ENCODE measurements at regions not wholly inside any gene's neighbourhood (a gene's known extent, or its start where the extent isn't known, plus 50 kb on each side); places are given as distances from the start of the nearest gene placed in this dataset.
"Not testable (repeated sequence)": the region's sequence is repeated elsewhere in the genome, so short reads cannot be mapped to it uniquely, and the experiment has no call there.

DNA sequence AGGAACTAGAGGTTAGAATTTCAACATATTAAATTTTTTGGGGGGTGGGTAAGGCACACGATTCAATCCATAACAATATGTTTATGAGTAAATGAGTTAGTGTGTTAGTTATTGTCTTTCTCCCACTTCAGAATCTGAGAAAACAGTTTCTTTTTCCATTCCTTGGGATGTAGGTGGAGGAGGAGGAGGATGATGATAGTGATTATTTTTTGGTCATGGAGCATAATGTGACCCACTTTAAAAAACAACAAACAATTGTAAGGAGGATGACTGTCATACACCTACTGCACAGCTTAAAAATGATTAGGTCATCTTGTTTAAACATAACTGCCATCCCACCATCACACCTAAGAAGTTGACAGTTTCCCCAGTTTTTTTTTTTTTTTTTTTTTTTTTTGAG, 148.7 kb downstream of the CDRT15L2 start:
- H3K27me3 ChIP-seq = no peaks in the 10 kb centered on the region
- H3K27ac ChIP-seq = no peak overlapping the region
- H3K4me3 ChIP-seq = no peak overlapping the region
- TF ChIP-seq, protein P1, sequence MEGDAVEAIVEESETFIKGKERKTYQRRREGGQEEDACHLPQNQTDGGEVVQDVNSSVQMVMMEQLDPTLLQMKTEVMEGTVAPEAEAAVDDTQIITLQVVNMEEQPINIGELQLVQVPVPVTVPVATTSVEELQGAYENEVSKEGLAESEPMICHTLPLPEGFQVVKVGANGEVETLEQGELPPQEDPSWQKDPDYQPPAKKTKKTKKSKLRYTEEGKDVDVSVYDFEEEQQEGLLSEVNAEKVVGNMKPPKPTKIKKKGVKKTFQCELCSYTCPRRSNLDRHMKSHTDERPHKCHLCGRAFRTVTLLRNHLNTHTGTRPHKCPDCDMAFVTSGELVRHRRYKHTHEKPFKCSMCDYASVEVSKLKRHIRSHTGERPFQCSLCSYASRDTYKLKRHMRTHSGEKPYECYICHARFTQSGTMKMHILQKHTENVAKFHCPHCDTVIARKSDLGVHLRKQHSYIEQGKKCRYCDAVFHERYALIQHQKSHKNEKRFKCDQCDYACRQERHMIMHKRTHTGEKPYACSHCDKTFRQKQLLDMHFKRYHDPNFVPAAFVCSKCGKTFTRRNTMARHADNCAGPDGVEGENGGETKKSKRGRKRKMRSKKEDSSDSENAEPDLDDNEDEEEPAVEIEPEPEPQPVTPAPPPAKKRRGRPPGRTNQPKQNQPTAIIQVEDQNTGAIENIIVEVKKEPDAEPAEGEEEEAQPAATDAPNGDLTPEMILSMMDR (IDR thresholded peaks at IDR 0.05) = no peak
- TF ChIP-seq POLR2A (IDR thresholded peaks at IDR 0.05) (no peak), EP300 (IDR thresholded peaks at IDR 0.05) (no peak)
- intact Hi-C loops (cut with DNase I) = no loop called here
- H3K9me3 ChIP-seq = no peaks in the 10 kb centered on the region
- no peaks in the 10 kb centered on the region for H3K4me1 ChIP-seq (ENCODE audit: insufficient read depth)
- WGBS, 3 donors = 56 to 75% (median 66%) methylated on average over 1 of the region's 1 CpG
- no peaks in the 10 kb centered on the region for H3K36me3 ChIP-seq
- DNase-seq = no peak

DNA sequence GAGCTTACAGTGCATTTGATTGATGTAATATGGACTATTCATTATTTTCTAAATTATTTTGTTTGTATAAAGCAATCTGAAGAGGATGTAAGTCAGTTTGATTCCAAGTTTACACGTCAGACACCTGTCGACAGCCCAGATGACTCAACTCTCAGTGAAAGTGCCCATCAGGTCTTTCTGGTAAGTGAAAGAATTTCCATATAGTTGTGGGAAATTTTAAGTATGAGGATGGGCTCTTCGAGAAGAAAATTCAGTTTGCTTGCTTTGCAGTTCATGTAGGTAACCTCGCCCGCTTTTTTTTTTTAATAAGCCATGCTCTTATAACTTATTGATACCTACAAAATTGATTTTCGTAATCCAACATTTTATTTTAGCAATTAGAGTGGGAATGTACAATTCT, 151.6 kb downstream of the CDRT15L2 start:
- H3K4me1 ChIP-seq (ENCODE audit: insufficient read depth); intact Hi-C loops (cut with DNase I); H3K4me3 ChIP-seq; H3K27me3 ChIP-seq; DNase-seq; H3K36me3 ChIP-seq; H3K9me3 ChIP-seq; H3K27ac ChIP-seq: not testable (repeated sequence)
- 84 to 90% (median 85%) methylated on average over 6 of the region's 6 CpGs for WGBS, 3 donors

DNA sequence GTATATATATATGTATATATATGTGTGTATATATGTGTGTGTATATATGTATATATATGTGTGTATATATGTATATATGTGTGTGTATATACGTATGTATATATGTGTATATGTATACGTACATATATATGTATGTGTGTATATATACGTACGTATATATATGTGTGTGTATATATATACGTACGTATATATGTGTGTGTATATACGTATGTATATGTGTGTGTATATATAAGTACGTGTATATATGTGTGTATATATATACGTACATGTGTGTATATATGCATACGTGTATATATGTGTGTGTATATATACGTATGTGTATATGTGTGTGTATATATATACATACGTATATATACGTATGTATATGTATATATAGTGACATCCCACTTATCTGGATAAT, 154.4 kb downstream of the CDRT15L2 start:
- WGBS, 3 donors = 86 to 94% (median 94%) methylated on average over 13 of the region's 13 CpGs
- TF ChIP-seq, protein P1 (IDR thresholded peaks at IDR 0.05) = no peak
- TF ChIP-seq EP300 (IDR thresholded peaks at IDR 0.05) = no peak
- no peak for TF ChIP-seq POLR2A (IDR thresholded peaks at IDR 0.05)
- H3K36me3 ChIP-seq = no peaks in the 10 kb centered on the region

DNA sequence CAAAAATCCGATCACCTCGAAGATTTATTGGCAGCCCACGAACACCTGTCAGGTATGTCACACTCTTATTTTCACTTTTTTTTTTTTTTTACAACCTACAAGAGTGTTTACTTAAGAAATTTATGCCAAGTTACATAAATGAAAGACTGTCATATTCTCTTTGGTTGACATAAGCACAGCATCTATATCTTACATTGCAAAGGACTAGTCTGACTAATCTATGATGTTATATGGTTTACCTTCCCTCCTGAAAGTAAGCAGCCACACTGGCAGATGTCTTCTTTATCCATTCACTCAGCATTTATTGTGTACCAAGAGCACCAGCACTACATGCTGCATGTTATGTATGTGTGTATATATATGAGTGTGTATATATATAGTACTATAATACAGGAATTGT, 156.3 kb downstream of the CDRT15L2 start:
- H3K9me3 ChIP-seq = no peaks in the 10 kb centered on the region
- no peak overlapping the region for H3K27ac ChIP-seq
- intact Hi-C loops (cut with DNase I) = no loop called here
- TF ChIP-seq EP300 (IDR thresholded peaks at IDR 0.05) (no peak), POLR2A (IDR thresholded peaks at IDR 0.05) (no peak)
- TF ChIP-seq, protein P1 (IDR thresholded peaks at IDR 0.05) = no peak
- H3K4me1 ChIP-seq (ENCODE audit: insufficient read depth) = no peaks in the 10 kb centered on the region
- no peak for DNase-seq
- no peaks in the 10 kb centered on the region for H3K36me3 ChIP-seq
- WGBS, 3 donors = 85 to 93% (median 92%) methylated on average over 3 of the region's 3 CpGs
- H3K4me3 ChIP-seq = no peak overlapping the region
- H3K27me3 ChIP-seq = no peaks in the 10 kb centered on the region

More for the DNA sequence above, 154.4 kb downstream of the CDRT15L2 start:
- Histone ChIP-seq H3K4me3 (no peak overlapping the region), H3K27ac (no peak overlapping the region), H3K27me3 (no peaks in the 10 kb centered on the region), H3K4me1 (ENCODE audit: insufficient read depth) (no peaks in the 10 kb centered on the region), H3K9me3 (no peaks in the 10 kb centered on the region)
- no peak for DNase-seq
- intact Hi-C loops (cut with DNase I) = no loop called here

DNA sequence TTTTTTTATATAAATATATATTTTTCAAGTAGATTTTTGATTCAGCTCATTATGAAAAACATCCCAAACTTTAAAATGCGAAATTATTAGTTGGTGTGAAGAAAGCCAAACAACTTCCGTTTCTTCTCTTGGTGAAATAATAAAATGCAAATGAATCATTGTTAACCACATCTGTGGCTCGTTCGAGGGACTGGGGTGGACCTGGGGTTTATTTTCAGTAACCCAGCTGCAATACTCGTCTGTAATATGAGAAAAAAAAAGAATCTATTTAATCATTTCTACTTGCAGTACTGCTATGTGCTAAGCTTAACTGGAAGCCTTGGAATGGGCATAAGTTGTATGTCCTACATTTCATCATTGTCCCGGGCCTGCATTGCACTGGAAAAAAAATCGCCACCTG, 158.1 kb downstream of the CDRT15L2 start:
- intact Hi-C loops (cut with DNase I) = not testable (repeated sequence)

DNA sequence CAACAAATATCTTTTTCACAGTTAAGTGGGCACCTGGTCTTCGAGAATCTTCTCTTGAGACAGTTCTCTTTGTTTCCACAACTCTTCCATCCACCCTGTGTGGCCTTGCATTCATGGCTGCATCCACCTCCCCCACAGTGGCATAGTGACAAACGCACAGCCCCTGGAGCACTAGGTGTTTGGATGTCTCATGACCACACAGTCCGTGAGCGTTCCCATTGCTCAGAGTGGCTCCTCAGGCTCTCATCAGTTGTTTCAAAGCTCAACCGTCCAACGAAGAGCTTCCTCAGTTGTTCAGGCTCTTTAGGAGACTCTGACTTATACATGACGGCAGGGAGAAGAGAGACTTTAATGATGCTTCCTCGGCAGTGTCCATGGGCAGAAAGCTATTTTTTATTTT, 191.6 kb downstream of the CDRT15L2 start:
- TF ChIP-seq, protein P1 (IDR thresholded peaks at IDR 0.05) = no peak
- TF ChIP-seq POLR2A (IDR thresholded peaks at IDR 0.05) (no peak), EP300 (IDR thresholded peaks at IDR 0.05) (no peak)
- Histone ChIP-seq H3K4me3 (no peak overlapping the region), H3K4me1 (ENCODE audit: insufficient read depth) (no peaks in the 10 kb centered on the region), H3K36me3 (no peaks in the 10 kb centered on the region), H3K9me3 (no peaks in the 10 kb centered on the region), H3K27ac (no peak overlapping the region), H3K27me3 (no peaks in the 10 kb centered on the region)
- intact Hi-C loops (cut with DNase I) = no loop called here
- WGBS, 3 donors = 84 to 90% (median 86%) methylated on average over 8 of the region's 8 CpGs
- no peak for DNase-seq

More for the DNA sequence above, 158.1 kb downstream of the CDRT15L2 start:
- DNase-seq; H3K9me3 ChIP-seq; H3K36me3 ChIP-seq; H3K4me3 ChIP-seq; H3K4me1 ChIP-seq (ENCODE audit: insufficient read depth); H3K27ac ChIP-seq; H3K27me3 ChIP-seq: not testable (repeated sequence)
- WGBS, 3 donors = 71 to 79% (median 71%) methylated on average over 7 of the region's 7 CpGs
